UCSD-AML1 (cell line): ENCODE measurements at regions not wholly inside any gene's neighbourhood (a gene's known extent, or its start where the extent isn't known, plus 50 kb on each side); places are given as distances from the start of the nearest gene placed in this dataset.
"Not testable (repeated sequence)": the region's sequence is repeated elsewhere in the genome, so short reads cannot be mapped to it uniquely, and the experiment has no call there.

Source experiments
- DNase-seq: peaks from one replicate; lab custom pipeline; 2025; ENCODE audit not compliant: unreplicated experiment; lab: John Stamatoyannopoulos, UW

- no peak for DNase-seq
Measured at GRCh38 chr5:89695371-89695770, 714.2 kb downstream of the CETN3 start.

- DNase-seq, result no peak
Measured at GRCh38 chr5:89694026-89694550, 715.5 kb downstream of the CETN3 start.

- no peak for DNase-seq
Measured at GRCh38 chr5:89690331-89690730, 719.2 kb downstream of the CETN3 start.

- no peak for DNase-seq
Measured at GRCh38 chr5:89686081-89686765, 723.3 kb downstream of the CETN3 start.

GRCh38 chr5:89676634-89677033 is 732.9 kb downstream of the CETN3 start:
- DNase-seq, result no peak

GRCh38 chr5:89673019-89673418 is 736.5 kb downstream of the CETN3 start:
- no peak for DNase-seq

- DNase-seq, result no peak
Measured at GRCh38 chr5:89668821-89669220, 740.7 kb downstream of the CETN3 start.

GRCh38 chr5:89662499-89662898 is 747.1 kb downstream of the CETN3 start:
- no peak for DNase-seq

- no peak for DNase-seq
Measured at GRCh38 chr5:89638871-89639270, 755.9 kb upstream of the MEF2C start.

- not testable (repeated sequence) for DNase-seq
Measured at GRCh38 chr5:89634176-89634575, 751.2 kb upstream of the MEF2C start.

- not testable (repeated sequence) for DNase-seq
Measured at GRCh38 chr5:89630064-89630463, 747.1 kb upstream of the MEF2C start.

GRCh38 chr5:89628876-89629635 is 746.1 kb upstream of the MEF2C start:
- no peak for DNase-seq

- DNase-seq, result no peak
Measured at GRCh38 chr5:89615839-89616518, 733.0 kb upstream of the MEF2C start.

GRCh38 chr5:89613222-89613956 is 730.4 kb upstream of the MEF2C start:
- no peak for DNase-seq

- no peak for DNase-seq
Measured at GRCh38 chr5:89606939-89607534, 724.1 kb upstream of the MEF2C start.

GRCh38 chr5:89604342-89604741 is 721.4 kb upstream of the MEF2C start:
- no peak for DNase-seq

GRCh38 chr5:89601880-89602279 is 718.9 kb upstream of the MEF2C start:
- no peak for DNase-seq

- DNase-seq, result no peak
Measured at GRCh38 chr5:89597878-89598277, 714.9 kb upstream of the MEF2C start.

GRCh38 chr5:89596821-89597220 is 713.8 kb upstream of the MEF2C start:
- no peak for DNase-seq

- DNase-seq, result no peak
Measured at GRCh38 chr5:89595056-89595455, 712.1 kb upstream of the MEF2C start.
